Mammary epithelial cell (primary cell): ENCODE measurements at regions not wholly inside any gene's neighbourhood (a gene's known extent, or its start where the extent isn't known, plus 50 kb on each side); places are given as distances from the start of the nearest gene placed in this dataset.

ENCODE experiments used
- EZH2 ChIP-seq: IDR thresholded peaks from 2 replicates; pipeline ENCODE4 v1.6.1; 2012; ENCODE audit warnings: low read length, inconsistent platforms, borderline replicate concordance
- TF ChIP-seq, protein P1 (sequence below), 2 donors: IDR thresholded peaks in 1 of 2; conservative IDR thresholded peaks in 1 of 2; 2 replicates each; pipeline ENCODE4 v1.5.1; 2011 to 2012; ENCODE audit warnings: inconsistent platforms in 2 of 2, low read length in 2 of 2, mild to moderate bottlenecking in 2 of 2, control low read depth in 1 of 2, low read depth in 1 of 2; ENCODE audit not compliant: insufficient read depth in 1 of 2; ENCODE audit errors: extremely low read depth in 1 of 2

DNA sequence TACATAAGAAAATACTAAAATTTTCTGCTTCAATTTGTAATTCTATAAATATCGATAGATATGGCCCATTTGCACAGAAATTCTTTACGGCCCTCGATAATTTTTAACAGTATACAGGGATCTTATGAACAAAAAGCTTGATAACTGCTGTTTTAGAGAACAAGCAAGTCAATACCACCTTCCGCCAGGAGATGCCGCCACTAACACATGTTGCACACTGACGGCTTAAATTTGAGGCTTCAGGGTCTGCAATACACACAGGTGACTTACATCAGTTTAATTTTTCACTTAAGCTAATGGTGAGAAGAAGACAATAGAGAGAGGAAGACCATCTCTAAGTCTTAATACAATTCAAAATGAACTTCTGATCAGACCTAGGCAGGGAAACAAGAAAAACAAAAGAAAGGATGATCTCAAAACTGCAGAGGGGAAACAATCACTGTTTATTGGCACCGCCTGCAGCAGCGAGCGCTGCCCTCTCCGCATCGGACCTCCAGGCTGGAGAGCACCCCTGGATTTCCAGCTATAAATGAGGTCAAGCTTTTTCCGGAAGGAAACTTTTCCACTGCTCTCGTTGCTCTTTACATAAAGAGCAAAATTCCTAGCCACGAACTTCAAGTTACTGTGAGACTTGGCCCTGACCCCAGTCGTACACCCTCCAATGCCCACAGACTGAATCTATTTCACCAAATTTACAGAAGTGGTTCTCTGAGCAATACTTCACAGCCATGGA is 53.9 kb downstream of the OTOR start:
- TF ChIP-seq, protein P1, sequence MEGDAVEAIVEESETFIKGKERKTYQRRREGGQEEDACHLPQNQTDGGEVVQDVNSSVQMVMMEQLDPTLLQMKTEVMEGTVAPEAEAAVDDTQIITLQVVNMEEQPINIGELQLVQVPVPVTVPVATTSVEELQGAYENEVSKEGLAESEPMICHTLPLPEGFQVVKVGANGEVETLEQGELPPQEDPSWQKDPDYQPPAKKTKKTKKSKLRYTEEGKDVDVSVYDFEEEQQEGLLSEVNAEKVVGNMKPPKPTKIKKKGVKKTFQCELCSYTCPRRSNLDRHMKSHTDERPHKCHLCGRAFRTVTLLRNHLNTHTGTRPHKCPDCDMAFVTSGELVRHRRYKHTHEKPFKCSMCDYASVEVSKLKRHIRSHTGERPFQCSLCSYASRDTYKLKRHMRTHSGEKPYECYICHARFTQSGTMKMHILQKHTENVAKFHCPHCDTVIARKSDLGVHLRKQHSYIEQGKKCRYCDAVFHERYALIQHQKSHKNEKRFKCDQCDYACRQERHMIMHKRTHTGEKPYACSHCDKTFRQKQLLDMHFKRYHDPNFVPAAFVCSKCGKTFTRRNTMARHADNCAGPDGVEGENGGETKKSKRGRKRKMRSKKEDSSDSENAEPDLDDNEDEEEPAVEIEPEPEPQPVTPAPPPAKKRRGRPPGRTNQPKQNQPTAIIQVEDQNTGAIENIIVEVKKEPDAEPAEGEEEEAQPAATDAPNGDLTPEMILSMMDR (conservative IDR thresholded peaks at IDR 0.05 in 1 of 2, IDR thresholded peaks at IDR 0.05 in 1 of 2; ENCODE audit: extremely low read depth in 1 of 2, insufficient read depth in 1 of 2, low read depth in 1 of 2, low read length in 2 of 2), result peak; percentile 88 to 96
- TF ChIP-seq EZH2, result no peak
